Large intestine (tissue), 3 donors: ENCODE measurements at regions not wholly inside any gene's neighbourhood (a gene's known extent, or its start where the extent isn't known, plus 50 kb on each side); places are given as distances from the start of the nearest gene placed in this dataset.
"Not testable (repeated sequence)": the region's sequence is repeated elsewhere in the genome, so short reads cannot be mapped to it uniquely, and the experiment has no call there.

Source experiments
- DNase-seq, 2 donors: peaks; one replicate each; pipeline versions ENCODE4 v3.0.0 to v3.0.0-alpha.2; 2013
- H3K27ac ChIP-seq: one replicate; pipeline ENCODE4 v1.5.1; 2013; ENCODE audit warnings: low read length
- H3K27me3 ChIP-seq: 2 replicates; pipeline ENCODE4 v1.6.1; 2013; ENCODE audit warnings: low read length; ENCODE audit not compliant: control insufficient read depth, insufficient read depth
- H3K36me3 ChIP-seq: 2 replicates; pipeline ENCODE4 v1.6.1; 2013; ENCODE audit warnings: low read length; ENCODE audit not compliant: control insufficient read depth, insufficient read depth
- H3K4me1 ChIP-seq: one replicate; pipeline ENCODE4 v1.6.1; 2013; ENCODE audit warnings: low read length; ENCODE audit not compliant: control insufficient read depth, insufficient read depth
- H3K4me3 ChIP-seq: one replicate; pipeline ENCODE4 v1.5.1; 2013; ENCODE audit warnings: low read length
- H3K9me3 ChIP-seq: one replicate; pipeline ENCODE4 v1.6.1; 2013; ENCODE audit warnings: mild to moderate bottlenecking, low read depth, low read length, moderate library complexity; ENCODE audit not compliant: control insufficient read depth
- WGBS: methylation state at CpG from one replicate; pipeline ENCODE4 v1.1.5; 2013; ENCODE audit warnings: low lambda C conversion rate; ENCODE audit not compliant: insufficient coverage; 5-methylcytosine and 5-hydroxymethylcytosine counted together

- DNase-seq, H3K27me3 ChIP-seq, H3K4me1 ChIP-seq, H3K4me3 ChIP-seq, H3K27ac ChIP-seq, H3K36me3 ChIP-seq, H3K9me3 ChIP-seq: not testable (repeated sequence)
- WGBS: no CpG with 5 or more reads among the region's 14 CpGs
Observed at GRCh38 chr4:84245042-84245441, 254.1 kb downstream of the NKX6-1 start.

- no CpG with 5 or more reads among the region's 19 CpGs for WGBS
- H3K36me3 ChIP-seq, H3K27me3 ChIP-seq, DNase-seq, H3K4me3 ChIP-seq, H3K4me1 ChIP-seq, H3K27ac ChIP-seq, H3K9me3 ChIP-seq: not testable (repeated sequence)
Observed at GRCh38 chr4:84244346-84244801, 254.7 kb downstream of the NKX6-1 start.

GRCh38 chr4:84243685-84244084 is 255.4 kb downstream of the NKX6-1 start:
- no peak overlapping the region for H3K4me3 ChIP-seq
- H3K27me3 ChIP-seq: no peaks in the 10 kb centered on the region
- no peak for DNase-seq
- H3K9me3 ChIP-seq: peaks cover 2% of the 10 kb centered on the region
- H3K36me3 ChIP-seq: no peaks in the 10 kb centered on the region
- 90% methylated on average over 2 of the region's 14 CpGs for WGBS
- no peaks in the 10 kb centered on the region for H3K4me1 ChIP-seq
- H3K27ac ChIP-seq: no peak overlapping the region

- Histone ChIP-seq H3K27me3 (no peaks in the 10 kb centered on the region), H3K9me3 (peaks cover 2% of the 10 kb centered on the region), H3K36me3 (no peaks in the 10 kb centered on the region), H3K27ac (no peak overlapping the region), H3K4me3 (no peak overlapping the region), H3K4me1 (no peaks in the 10 kb centered on the region)
- DNase-seq: peak in 1 of 2 donors; percentile 17
- 56% methylated on average over 2 of the region's 4 CpGs for WGBS
Observed at GRCh38 chr4:84239278-84239845, 259.7 kb downstream of the NKX6-1 start.

GRCh38 chr4:84238247-84239090 is 260.6 kb downstream of the NKX6-1 start:
- no peak for DNase-seq
- H3K36me3 ChIP-seq: no peaks in the 10 kb centered on the region
- H3K27ac ChIP-seq: no peak overlapping the region
- H3K4me3 ChIP-seq: no peak overlapping the region
- H3K4me1 ChIP-seq: no peaks in the 10 kb centered on the region
- 100% methylated on average over 2 of the region's 7 CpGs for WGBS
- no peaks in the 10 kb centered on the region for H3K27me3 ChIP-seq
- no peaks in the 10 kb centered on the region for H3K9me3 ChIP-seq

- no peak overlapping the region for H3K4me3 ChIP-seq
- H3K9me3 ChIP-seq: no peaks in the 10 kb centered on the region
- H3K27ac ChIP-seq: no peak overlapping the region
- no CpG with 5 or more reads among the region's 4 CpGs for WGBS
- DNase-seq: no peak
- H3K4me1 ChIP-seq: no peaks in the 10 kb centered on the region
- H3K36me3 ChIP-seq: no peaks in the 10 kb centered on the region
- no peaks in the 10 kb centered on the region for H3K27me3 ChIP-seq
Observed at GRCh38 chr4:84237008-84237407, 262.1 kb downstream of the NKX6-1 start.

- no peak for DNase-seq
- Histone ChIP-seq H3K4me3 (no peak overlapping the region), H3K27ac (no peak overlapping the region), H3K9me3 (no peaks in the 10 kb centered on the region), H3K27me3 (no peaks in the 10 kb centered on the region), H3K4me1 (no peaks in the 10 kb centered on the region), H3K36me3 (no peaks in the 10 kb centered on the region)
- WGBS: 83% methylated on average over 2 of the region's 6 CpGs
Observed at GRCh38 chr4:84235126-84235944, 263.8 kb downstream of the NKX6-1 start.

- Histone ChIP-seq H3K9me3 (no peaks in the 10 kb centered on the region), H3K27me3 (no peaks in the 10 kb centered on the region), H3K36me3 (no peaks in the 10 kb centered on the region), H3K27ac (no peak overlapping the region), H3K4me3 (no peak overlapping the region), H3K4me1 (no peaks in the 10 kb centered on the region)
- no CpG with 5 or more reads among the region's 7 CpGs for whole genome bisulfite sequencing
- DNase-seq: no peak
Observed at GRCh38 chr4:84232309-84233095, 266.6 kb downstream of the NKX6-1 start.

GRCh38 chr4:84231539-84232055 is 267.5 kb downstream of the NKX6-1 start:
- H3K27me3 ChIP-seq: no peaks in the 10 kb centered on the region
- no peak overlapping the region for H3K4me3 ChIP-seq
- H3K4me1 ChIP-seq: no peaks in the 10 kb centered on the region
- no peaks in the 10 kb centered on the region for H3K36me3 ChIP-seq
- H3K27ac ChIP-seq: no peak overlapping the region
- no peak for DNase-seq
- no CpG with 5 or more reads among the region's 2 CpGs for WGBS
- H3K9me3 ChIP-seq: no peaks in the 10 kb centered on the region

- DNase-seq: no peak
- WGBS: 80% methylated on average over 1 of the region's 4 CpGs
Observed at GRCh38 chr4:84224522-84224921, 274.6 kb downstream of the NKX6-1 start.

More at GRCh38 chr4:84224522-84224921, 274.6 kb downstream of the NKX6-1 start:
- no peaks in the 10 kb centered on the region for H3K4me1 ChIP-seq
- no peaks in the 10 kb centered on the region for H3K36me3 ChIP-seq
- H3K9me3 ChIP-seq: no peaks in the 10 kb centered on the region
- H3K27ac ChIP-seq: no peak overlapping the region
- no peak overlapping the region for H3K4me3 ChIP-seq
- H3K27me3 ChIP-seq: no peaks in the 10 kb centered on the region
